HG02610 (cell line): ENCODE measurements at regions not wholly inside any gene's neighbourhood (a gene's known extent, or its start where the extent isn't known, plus 50 kb on each side); places are given as distances from the start of the nearest gene placed in this dataset.

Experiments
- ATAC-seq: cut with Tn5 transposase; IDR thresholded peaks from one replicate; pipeline ENCODE4 v1.9.1; 2021; ENCODE audit warnings: mild to moderate bottlenecking, moderate library complexity; ENCODE audit not compliant: unreplicated experiment

DNA sequence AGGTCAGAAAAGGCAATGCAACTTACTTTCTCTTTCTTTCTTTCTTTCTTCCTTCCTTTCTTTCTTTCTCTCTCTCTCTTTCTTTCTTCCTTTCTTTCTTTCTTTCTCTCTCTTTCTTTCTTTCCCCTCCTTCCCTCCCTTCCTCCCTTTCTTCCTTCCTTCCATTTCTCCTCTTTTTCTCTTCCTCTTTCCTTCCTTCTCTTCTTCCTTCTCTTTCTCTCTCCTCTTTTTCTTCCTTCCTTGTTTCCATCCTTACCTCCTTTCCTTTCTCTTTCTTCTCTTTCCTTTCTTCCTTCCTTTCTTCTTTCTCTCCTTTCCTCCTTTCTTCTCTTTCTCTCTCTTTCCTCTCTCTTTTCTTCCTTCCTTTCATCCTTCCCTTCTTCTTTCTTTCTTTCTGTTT is 819.8 kb upstream of the SOX9 start:
- no peak for ATAC-seq

DNA sequence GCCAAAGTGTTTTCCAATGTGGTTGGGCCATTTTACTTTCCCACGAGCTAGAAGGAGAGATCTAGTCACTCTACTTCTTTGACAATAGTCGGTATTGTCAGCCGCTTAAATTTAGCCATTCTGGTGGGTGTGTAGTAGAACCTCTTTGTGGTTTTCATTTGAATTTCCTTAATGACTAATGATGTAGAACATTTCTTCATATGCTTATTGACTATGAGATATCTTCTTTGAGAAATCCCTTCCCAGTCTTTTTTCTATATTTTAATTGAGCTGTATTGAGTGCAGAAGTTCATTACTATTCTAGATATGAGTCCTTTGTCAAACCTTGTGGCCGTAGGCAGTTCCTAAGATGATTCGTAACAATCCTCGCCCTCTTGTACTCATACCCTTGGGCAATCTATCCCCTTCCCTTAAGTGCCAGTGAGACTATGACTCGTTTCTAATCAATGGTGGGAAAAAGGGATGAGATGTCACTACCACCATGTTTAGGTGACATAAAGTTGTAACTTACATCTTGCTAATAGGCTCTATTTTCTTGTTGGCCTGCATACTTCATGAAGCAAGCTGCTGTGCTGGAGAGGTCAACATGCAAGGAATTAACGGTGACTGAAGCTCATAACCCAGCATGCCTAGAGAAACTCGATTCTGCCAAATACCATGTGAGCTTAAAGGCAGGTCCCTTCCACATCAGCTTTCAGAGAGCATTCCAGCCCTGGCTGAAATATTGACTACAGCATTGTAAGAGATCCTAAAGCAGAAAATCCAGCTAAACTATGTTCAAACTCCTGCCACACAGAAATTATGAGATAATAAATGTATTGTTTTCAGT is 817.9 kb upstream of the SOX9 start:
- no peak for ATAC-seq

DNA sequence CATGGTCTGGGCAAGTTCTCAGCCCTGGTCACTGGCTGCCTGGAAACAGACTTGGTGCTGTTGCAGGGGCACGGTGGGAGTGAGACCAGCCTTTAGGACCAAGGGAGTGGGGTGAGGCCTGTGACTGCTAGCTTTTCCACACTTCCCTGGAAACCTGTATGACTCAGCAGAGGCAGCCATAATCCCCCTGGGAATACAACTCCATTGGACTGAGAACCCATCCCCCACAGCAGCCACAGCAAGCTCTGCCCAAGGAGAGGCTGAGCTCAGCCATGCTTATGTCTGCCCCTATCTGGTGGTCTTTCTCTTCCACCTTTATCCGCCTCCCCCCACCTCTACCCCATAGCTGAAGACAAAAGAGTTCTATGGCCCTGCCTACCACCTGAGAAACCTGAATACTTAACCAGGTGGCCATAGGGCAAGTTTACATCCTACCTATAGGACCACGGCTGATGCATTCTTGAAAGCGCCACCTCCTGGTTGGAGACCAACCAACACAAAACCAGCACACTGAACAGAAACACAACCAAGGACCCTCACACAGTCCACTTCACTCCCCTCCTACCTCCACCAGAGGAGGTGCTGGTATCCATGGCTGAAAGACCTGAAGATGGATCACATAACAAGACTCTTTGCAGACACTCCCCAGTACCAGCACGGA is 816.2 kb upstream of the SOX9 start:
- no peak for ATAC-seq

DNA sequence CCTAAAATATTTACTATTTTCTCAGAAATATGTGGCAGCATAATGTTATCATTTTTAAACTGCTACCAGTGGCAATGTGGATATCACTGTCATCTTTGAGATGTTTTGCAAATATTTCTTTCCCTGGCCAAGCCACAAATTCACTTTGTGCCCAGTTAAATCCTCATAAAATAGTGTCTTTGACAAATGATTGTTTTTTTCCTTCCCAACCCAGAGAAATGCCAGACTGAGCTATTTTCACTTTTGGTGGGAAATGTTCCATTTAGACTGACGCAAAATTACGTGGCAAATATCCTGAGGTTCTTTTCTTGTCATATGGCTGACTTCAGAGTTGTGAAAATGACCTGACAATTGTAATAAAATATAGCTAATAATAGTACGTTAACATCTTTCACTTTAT is 807.0 kb upstream of the SOX9 start:
- no peak for ATAC-seq

DNA sequence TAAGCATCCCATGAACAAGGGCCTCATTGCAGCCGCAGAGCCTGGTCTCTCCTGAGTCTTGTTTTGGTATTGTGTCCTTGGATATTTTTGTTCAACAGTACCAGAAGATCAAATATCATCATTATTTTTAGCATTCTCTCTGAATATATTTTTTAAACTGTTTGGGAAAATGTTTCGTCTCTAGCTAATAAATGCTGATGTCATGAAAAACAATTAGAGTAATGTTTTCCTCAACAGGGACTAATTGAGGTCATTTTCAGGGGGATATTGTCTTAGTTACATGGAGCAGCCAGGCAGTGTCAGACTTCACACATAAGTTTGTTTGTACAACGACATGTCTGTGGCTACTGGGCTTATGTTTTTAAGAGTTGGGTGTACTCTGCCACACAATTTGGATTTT is 805.3 kb upstream of the SOX9 start:
- ATAC-seq: no peak

DNA sequence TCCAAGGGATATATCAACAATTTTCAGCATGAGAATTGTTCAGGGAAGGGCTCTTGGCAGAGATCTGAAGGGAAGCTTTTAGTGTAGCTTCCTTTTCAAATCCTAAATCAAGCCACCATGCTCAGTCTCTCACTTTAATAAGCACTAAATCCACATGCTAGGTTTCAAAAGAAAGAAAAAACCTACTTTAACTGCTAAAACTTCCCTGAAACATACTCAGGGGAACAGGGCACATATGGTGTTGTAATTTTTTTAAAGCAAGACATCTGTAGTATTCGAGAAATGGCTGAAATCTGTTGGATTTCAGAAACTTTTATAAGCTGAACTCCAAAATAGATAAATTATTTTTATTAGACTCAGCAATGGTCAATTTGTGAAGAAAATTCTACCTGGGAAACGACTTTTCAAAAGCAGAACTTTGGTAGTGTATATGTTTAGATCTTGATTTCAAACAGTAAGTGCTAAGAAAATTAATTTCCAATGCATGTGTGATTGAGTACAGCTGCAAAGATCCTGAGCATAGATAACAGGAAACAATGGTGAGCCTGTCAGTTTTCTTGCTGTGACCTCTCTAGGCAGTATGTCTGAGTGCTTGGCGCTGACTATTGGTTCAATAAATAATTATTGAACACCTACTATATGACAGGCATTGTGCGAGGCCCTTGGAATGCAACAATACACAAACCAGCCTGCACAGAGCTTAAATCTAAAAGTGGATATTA is 804.5 kb upstream of the SOX9 start:
- ATAC-seq: no peak

DNA sequence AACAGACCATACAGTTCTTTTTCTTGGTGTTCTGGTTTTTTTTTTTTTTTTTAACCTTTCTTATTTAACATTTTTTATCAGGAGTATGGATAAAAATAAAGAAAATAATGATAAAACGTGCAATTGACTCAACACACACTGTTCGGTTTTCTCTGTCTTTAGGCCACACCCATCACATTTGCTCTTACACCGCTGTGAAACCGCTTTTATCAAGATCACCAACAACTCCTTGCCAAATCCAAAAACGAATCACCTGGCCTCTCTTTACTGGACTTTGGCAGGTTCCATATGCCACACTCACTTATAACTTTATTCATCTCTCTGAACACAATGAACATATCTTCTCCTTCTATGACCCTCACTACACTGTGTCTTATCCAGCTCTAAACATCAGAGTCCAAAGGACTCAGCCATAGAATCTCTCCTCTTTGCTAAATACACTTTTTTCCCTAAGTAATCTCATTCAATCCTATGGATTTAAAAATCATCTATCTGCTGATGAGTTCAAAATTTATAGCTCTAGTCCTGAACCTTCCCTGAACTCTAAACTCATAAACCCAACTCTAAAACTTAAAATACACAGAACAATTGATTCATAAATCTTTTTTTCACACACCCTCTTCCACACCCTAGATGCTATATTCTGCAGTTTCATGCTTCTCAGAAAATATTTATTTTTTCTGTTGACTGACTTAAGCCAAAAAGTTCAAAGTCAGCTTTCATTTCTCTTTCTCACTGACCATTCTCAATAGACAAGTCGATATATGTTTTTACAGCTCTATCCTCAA is 800.6 kb upstream of the SOX9 start:
- ATAC-seq: no peak

DNA sequence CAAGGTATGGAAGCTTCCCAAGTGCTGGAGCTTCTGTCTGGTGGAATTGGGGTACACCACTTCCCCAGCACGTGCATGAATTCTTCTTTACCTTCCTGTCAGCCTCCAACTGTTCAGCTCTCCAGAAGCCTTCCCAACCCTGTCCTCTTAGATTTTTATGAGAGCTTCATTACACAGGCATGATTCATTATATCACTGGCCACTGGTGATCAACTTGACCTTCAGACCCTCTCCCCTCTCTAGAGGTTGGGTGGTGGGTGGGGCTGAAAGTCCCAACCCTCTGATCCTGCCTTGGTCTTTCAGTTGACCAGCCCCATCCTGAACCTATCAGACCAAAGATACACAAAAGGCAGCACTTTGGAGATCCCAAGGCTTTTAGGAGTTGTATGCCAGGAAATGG is 795.7 kb upstream of the SOX9 start:
- ATAC-seq: no peak

DNA sequence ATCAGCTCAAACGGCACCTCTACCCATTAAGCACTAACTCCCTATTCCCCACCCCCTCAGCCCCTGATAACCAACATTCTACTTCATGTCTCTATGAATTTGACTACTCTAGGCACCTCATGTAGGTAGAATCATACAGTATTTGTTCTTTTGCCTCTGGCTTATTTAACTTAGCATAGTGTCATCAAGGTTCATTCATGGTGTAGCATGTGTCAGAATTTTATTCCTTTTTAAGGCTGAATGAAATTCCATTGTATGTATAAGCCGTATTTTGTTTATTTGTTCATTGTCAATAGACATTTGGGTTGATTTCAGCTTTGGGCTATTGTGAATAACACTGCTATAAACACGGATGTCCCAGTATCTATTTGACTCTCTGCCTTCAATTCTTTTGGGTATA is 794.9 kb upstream of the SOX9 start:
- ATAC-seq: no peak

DNA sequence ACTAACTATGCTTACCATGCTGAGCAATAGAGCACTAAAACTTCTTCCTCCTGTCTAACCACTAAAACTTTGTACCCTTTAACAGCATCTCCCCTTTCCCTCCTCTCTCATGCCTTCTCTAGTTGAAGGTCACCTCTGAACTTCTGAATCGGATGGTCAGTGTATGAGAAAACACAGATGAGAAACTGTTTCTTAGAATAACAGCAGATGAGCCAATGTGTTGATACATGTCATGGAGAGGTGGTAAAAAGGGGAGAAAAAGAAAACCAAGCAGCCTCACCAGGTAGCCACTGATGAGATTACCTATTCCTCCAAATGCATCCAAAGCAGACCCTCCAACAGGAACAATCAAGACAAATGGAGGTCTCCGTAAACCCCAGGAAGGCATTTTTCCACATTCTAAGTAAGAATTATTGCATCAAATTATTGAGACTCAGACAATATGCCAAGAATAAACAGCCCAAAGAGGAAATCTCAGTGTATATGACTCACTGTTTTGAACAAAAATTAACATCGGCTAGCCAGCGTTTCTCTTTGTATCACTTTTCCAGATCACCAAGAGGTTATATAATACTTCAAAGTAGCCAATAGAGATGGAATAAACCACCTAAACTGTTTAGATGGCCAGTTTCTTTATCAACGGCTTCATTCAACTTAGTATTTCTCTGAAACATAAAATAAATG is 793.3 kb upstream of the SOX9 start:
- no peak for ATAC-seq

DNA sequence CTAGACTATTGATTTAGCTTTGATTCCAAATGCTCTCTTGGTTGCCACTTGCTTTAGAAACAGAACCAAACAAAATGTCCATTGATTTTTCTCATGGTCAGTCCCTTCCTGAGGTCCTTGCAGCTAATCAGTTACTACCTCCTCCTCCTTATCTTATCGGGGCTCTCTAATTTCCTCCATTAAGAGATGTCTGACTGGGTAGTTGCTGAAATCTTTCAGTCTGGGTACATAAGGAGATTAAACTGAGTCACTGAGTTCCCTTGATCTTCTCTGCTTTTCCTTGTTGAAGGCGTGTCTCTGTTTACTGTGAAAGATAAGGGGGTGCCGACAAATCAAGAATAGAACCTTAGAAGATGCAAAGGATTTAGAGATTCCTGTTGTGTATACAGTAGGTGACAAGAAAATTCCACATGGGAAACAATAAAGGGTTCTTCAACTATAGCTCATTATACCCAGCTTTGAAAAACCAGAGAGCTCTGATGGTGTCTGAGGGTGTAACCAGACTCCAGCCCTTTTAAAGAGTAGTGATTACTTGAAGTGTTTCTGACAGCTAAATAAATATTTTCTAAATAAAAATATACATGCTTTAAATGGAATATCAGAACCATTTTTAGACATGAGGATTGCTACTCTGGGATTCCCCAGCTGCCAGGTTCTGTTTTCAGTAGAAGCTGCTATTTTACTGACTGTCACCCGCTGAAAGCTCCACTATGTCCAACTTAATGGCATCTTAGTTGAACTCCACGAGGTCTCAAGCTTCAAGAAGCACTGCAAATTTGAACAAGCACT is 791.3 kb upstream of the SOX9 start:
- no peak for ATAC-seq

DNA sequence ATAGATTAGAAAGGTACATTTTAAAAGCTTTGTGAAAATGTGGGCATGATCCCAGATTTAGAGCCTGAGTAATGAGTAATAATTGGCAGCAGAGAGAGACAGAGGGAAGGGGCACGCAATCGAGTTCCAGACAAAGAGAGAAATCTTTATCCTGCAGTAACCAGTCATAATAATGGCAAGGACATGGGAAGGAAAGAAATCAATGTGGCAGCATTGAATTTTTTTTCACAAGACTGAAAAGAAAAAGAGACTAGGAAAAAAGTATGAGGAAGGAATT is 790.8 kb upstream of the SOX9 start:
- no peak for ATAC-seq

DNA sequence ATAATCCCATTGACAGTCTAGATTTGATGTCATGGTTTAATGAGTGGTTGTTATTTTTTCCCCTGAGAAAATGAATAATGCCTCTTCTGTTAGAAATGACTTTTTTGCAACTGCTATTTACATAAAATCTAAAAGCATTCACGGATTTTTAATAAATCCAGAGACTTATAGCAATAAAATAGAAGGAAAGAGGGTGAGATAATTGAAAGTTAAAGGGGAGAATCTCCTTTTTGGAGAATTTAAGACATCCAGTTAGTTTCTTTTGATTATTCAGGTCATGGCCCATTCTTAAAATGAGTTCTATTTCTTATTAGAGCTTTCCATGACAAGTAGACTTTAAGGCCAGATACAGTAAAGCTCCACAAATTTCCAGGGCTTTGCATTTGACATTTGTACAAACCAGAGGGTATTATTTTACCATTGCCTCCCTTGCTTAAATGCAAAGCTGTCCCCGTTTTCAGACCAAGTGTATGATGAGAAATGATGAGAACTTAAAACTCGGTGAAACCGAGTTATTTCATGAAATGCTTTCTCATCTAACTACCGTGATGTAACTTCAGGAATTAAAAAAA is 789.0 kb upstream of the SOX9 start:
- ATAC-seq: no peak

DNA sequence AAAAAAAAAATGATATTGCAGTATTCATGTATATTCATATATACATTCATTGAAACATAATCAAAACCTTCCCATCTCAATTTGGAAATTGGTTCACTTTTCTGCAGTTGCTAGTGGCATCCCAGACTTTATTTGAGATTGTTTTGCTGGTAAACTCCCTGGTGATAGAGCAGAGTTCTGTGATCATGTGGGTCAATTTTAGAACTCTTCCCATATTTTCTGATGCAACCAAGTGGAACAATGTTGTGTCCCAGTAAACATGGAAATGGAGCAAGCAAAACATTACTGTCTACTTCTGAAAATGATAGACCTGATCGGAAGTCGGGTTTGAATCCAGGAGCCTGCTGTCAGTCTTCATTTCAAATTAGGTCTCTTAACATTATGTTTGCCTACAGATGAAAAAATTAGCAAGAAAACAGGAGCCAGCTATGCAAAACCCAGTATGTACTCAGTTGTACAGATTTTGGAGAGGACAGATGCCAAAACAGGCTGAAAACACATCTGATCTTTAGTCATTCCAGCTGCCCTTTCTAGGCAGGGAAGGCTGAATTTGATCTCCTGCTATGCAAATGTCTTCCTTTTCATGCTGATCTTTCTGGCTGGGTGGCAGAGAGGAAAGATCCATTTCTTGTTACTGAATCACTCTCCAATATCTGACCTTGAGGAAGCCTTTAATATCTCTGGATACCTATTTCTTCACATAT is 786.6 kb upstream of the SOX9 start:
- no peak for ATAC-seq

DNA sequence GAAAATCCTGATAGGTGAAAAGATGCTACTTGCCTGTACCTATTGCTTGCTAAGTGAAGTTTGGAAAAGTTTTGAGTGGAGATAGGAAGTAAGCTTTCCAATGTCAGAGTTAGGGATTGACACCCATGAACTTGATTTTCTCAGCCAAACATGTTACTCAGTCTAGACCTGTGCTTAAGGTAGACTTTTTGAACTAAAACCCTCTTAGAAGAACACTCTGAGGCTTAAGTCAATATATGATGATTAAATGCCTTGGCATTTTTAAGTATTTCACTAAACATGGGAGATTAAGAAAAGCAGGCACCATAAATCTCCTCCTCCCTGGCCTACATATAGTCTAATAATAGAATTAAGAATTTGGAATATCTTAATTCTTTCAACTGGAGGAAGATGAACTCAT is 785.6 kb upstream of the SOX9 start:
- no peak for ATAC-seq

DNA sequence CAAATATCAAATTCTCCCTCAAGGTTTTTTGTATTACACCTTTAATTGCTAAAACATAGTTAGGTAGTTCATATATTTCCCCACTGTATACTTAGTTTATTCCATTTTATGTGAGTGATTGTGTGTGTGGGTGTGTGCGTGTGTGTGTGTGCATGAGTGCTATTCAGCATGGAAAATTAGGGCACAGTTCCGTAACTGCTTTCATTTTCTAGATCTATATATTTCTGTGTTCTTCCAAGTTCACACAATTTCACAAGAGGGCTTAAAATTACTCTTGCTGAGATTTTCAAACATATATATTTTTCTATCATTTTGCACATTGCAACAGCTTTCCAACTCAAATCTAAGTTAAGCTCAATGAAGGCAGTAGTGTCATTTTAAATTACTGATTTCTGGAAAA is 782.9 kb upstream of the SOX9 start:
- no peak for ATAC-seq

DNA sequence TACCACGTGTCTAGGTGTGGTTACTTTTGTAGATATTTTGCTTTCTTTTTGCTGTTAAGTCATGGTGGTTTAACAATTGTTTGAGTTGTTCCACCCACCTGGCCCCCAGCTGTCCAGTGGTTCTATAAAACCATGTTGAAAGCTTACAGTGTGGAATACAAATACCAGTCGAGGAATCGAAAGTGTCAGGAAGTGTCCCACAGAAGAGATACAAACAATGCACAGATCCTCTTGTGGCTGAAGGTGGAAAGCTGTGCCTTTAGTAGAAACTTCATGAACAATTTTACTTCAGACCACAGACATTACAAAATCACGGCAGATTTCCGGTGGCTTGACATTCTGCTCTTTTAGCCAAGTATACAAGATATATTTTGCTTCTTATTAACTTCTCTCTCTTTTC is 782.4 kb upstream of the SOX9 start:
- no peak for ATAC-seq

DNA sequence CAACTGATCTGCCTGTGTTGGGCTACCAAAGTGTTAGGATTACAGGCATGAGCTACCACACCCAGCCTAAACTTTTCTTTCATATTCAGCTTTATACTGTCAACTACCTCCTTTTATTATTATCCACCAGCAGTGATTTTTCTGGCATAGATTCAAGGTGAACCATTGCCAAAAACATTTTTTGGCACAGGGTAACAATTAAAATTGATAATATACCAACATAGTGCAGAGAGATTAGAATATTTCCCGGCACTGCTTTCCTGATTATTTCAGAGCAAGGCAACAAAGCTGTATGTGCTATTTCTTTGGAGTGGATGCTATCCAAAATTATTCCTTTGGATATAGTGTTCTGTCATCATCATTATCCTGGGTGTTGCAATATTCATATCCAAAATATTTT is 781.6 kb upstream of the SOX9 start:
- ATAC-seq: no peak

DNA sequence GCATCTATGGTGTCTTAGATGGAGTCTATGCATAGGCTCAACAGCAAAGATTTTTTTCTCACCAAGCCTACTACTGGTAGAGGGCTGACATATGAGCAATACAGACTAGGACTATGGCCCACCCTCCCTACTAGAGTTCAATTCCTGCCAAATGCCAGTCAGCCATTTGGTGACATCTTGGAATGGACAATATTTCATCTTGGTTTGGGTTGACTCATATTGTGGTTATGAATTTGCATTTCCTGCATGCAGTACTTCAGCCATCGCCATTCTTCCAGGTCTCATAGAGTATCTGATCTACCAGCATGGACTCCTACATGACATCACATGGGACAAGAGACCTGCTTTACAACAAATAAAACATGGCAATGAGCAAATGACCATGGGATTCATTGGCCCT is 778.1 kb upstream of the SOX9 start:
- no peak for ATAC-seq
